ENCODE measurements at regions not wholly inside any gene's neighbourhood (a gene's known extent, or its start where the extent isn't known, plus 50 kb on each side); places are given as distances from the start of the nearest gene placed in this dataset.
"Not testable (repeated sequence)": the region's sequence is repeated elsewhere in the genome, so short reads cannot be mapped to it uniquely, and the experiment has no call there.

GRCh38 chr20:22729180-22729579, 144.8 kb upstream of the FOXA2 start:
- no peak for DNase-seq (ENCODE audit: low spot score)
- TF ChIP-seq CTCF (IDR thresholded peaks at IDR 0.05; ENCODE audit: extremely low read depth, insufficient read depth, missing control alignments): no peak
- in situ Hi-C loops (cut with MboI; ENCODE audit: low pct_unique_long_range_greater_than_20kb, low sequenced_read_pairs, unreplicated experiment): no loop called here

DNA sequence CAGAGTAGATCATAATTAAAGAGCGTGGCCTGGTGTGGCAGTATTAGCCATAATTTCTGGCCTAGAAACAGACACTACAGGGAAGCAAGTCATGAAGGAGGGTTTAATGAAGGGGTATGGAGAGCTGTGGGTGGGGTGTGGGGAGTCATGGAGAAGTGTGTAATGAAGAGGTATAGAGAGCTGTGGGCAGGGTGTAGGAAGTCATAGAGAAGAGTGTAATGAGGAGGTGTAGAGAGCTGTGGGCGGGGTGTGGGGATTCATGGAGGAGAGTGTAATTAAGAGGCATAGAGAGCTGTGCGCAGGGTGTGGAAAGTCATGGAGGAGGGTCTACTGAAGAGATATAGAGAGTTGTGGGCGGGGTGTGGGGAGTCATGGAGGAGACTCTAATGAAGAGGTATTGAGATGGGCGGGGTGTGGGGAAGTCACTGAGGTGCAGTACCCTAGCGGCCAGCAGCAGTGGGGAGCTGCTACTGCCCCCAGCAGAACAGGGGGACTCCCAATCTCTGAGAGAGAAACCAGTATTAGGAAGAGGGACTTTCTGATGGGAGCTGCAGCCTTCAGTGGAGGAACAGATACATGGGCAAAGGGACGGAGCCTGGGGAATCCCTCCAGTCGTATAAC, 145.4 kb upstream of the FOXA2 start:
- TF ChIP-seq CTCF (IDR thresholded peaks at IDR 0.05; ENCODE audit: extremely low read depth, insufficient read depth, missing control alignments): no peak
- in situ Hi-C loops (cut with MboI; ENCODE audit: low pct_unique_long_range_greater_than_20kb, low sequenced_read_pairs, unreplicated experiment): no loop called here
- no peak for DNase-seq (ENCODE audit: low spot score)

DNA sequence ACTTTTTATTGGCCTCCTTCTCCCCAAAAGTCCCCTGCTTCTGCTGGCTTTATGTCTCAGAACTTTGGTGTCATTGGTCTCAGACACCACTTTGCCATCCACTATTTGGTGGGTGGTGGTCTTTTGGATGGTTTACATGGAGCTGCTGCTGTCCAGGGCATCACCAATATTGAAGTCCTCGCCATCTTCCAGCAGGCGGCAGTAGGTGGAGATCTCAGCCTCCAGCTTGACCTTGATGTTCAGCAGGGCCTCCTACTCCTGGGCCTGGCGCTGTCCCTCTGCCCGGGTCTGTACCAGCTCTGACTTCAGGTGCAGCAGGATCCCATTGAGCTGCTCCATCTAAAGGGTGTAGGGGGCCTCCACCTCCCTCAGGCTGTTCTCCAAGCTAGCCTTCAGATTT, 148.4 kb upstream of the FOXA2 start:
- in situ Hi-C loops (cut with MboI; ENCODE audit: low pct_unique_long_range_greater_than_20kb, low sequenced_read_pairs, unreplicated experiment): no loop called here
- DNase-seq (ENCODE audit: low spot score): no peak
- no peak for TF ChIP-seq CTCF (IDR thresholded peaks at IDR 0.05; ENCODE audit: extremely low read depth, insufficient read depth, missing control alignments)

GRCh38 chr20:22734946-22735647, 150.7 kb upstream of the FOXA2 start:
- DNase-seq (ENCODE audit: low spot score); in situ Hi-C loops (cut with MboI; ENCODE audit: low pct_unique_long_range_greater_than_20kb, low sequenced_read_pairs, unreplicated experiment): not testable (repeated sequence)
- peak; percentile 41 for TF ChIP-seq CTCF (IDR thresholded peaks at IDR 0.05; ENCODE audit: extremely low read depth, insufficient read depth, missing control alignments)

GRCh38 chr20:22740829-22741228, 156.5 kb upstream of the FOXA2 start:
- no peak for DNase-seq (ENCODE audit: low spot score)
- TF ChIP-seq CTCF (IDR thresholded peaks at IDR 0.05; ENCODE audit: extremely low read depth, insufficient read depth, missing control alignments): no peak
- in situ Hi-C loops (cut with MboI; ENCODE audit: low pct_unique_long_range_greater_than_20kb, low sequenced_read_pairs, unreplicated experiment): no loop called here

DNA sequence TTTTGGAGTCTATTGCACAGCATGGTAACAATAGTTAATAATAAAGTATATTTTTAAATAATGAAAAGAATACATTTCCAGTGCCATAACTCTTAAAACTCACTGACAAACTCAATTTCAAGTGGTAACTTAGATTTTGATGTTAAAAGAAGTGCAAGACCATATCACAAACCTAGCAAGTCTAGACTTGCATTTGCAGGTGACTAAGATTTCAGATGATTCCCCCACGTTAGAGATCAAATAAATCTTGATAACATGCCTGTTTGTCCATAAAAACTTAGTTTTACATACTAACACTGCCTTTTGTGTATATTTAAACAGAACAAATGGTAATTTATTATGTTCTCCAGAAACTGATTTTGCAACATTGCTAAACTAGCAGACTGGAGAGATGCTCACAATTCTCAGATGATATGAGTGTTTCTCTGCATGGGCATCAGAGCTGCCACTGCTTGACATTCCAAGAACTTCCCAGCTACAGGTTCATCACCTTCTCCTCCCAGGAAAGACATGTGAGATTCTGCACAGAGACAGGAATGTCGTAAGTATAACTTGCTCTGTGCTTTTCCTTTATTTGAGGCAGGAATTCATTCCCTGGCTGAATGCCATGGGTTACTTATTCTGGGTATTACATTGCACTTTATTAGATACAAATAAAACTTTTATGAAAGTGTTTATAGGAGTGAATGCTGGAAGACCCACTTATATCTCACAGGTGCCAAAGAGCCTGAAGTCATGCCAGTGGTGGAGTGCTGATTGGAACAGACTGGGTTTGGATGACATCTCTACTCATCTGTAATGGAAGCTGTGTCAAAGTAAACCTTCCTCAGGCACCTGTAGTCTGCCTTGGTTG, 160.2 kb upstream of the FOXA2 start:
- TF ChIP-seq CTCF (IDR thresholded peaks at IDR 0.05; ENCODE audit: extremely low read depth, insufficient read depth, missing control alignments): no peak
- DNase-seq (ENCODE audit: low spot score): no peak
- in situ Hi-C loops (cut with MboI; ENCODE audit: low pct_unique_long_range_greater_than_20kb, low sequenced_read_pairs, unreplicated experiment): no loop called here

All from GM13977 (cell line).